SK-N-SH (cell line): ENCODE measurements at regions not wholly inside any gene's neighbourhood (a gene's known extent, or its start where the extent isn't known, plus 50 kb on each side); places are given as distances from the start of the nearest gene placed in this dataset.

Experiments used
- POLR2AphosphoS5 ChIP-seq: IDR thresholded peaks from 2 replicates; pipeline ENCODE4 v1.6.1; 2012; ENCODE audit warnings: low read depth, low read length
- RCOR1 ChIP-seq: fragments of 150-350 bp; IDR thresholded peaks from 2 replicates; pipeline ENCODE4 v1.6.1; 2017; ENCODE audit warnings: antibody characterized with exemption, low read length
- RFX5 ChIP-seq: IDR thresholded peaks from 2 replicates; pipeline ENCODE4 v1.6.1; 2012; ENCODE audit warnings: mild to moderate bottlenecking, improper control_type of control experiment, low read length
- SMC3 ChIP-seq: IDR thresholded peaks from 2 replicates; pipeline ENCODE4 v1.6.1; 2012; ENCODE audit warnings: low read depth, low read length, improper control_type of control experiment
- TF ChIP-seq, protein P1 (sequence below): fragments of 200-600 bp; sonication (generic); IDR thresholded peaks from 2 replicates; pipeline ENCODE4 v1.6.1; 2017; ENCODE audit warnings: antibody characterized with exemption, mild to moderate bottlenecking, moderate library complexity
- TF ChIP-seq, protein P2 (sequence below): IDR thresholded peaks from 2 replicates; pipeline ENCODE4 v1.6.1; 2012; ENCODE audit warnings: mild to moderate bottlenecking, low read depth, low read length, moderate library complexity
- TF ChIP-seq, protein P3 (sequence below): IDR thresholded peaks from 2 replicates; pipeline ENCODE4; 2012

DNA sequence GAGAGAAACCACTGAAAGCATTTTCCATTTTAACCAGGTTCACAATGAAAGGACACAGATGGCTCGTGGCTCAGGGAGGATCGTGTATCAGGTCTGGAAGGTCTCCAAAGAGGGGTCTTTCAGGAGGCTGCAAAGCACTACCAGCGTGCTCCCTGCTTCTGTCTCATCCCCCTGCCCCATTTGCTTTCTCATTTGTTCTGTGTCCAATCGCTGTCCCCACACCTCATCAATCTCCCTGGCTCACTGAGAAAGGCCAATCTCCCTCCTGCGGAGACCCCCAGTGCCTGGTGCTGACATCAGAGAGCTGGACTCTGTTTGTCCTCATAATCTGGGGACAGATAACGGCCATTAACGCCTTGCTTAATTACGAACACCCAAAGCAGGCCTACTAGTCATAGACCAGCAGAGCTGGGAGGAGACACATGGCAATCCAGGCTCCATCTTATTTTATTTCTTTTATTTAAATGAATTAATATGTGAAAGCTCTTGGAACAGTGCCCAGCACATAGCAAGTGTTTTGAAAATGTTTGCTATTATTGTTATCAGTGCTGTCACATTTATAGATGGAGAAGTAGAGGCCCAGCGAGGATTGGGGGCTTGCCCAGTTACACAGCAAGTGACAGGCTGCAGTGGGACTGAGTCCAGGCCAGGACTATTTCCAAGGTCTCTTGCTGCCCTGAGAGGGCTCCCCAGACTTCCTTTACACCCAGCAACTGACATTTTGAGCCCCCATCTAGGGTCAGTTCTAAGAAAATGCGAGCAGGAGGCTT lies 341.0 kb upstream of the USP24 start:
- TF ChIP-seq POLR2AphosphoS5 (no peak), SMC3 (no peak), RCOR1 (no peak), RFX5 (no peak)
- TF ChIP-seq, protein P1, sequence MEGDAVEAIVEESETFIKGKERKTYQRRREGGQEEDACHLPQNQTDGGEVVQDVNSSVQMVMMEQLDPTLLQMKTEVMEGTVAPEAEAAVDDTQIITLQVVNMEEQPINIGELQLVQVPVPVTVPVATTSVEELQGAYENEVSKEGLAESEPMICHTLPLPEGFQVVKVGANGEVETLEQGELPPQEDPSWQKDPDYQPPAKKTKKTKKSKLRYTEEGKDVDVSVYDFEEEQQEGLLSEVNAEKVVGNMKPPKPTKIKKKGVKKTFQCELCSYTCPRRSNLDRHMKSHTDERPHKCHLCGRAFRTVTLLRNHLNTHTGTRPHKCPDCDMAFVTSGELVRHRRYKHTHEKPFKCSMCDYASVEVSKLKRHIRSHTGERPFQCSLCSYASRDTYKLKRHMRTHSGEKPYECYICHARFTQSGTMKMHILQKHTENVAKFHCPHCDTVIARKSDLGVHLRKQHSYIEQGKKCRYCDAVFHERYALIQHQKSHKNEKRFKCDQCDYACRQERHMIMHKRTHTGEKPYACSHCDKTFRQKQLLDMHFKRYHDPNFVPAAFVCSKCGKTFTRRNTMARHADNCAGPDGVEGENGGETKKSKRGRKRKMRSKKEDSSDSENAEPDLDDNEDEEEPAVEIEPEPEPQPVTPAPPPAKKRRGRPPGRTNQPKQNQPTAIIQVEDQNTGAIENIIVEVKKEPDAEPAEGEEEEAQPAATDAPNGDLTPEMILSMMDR = no peak
- TF ChIP-seq, protein P2, sequence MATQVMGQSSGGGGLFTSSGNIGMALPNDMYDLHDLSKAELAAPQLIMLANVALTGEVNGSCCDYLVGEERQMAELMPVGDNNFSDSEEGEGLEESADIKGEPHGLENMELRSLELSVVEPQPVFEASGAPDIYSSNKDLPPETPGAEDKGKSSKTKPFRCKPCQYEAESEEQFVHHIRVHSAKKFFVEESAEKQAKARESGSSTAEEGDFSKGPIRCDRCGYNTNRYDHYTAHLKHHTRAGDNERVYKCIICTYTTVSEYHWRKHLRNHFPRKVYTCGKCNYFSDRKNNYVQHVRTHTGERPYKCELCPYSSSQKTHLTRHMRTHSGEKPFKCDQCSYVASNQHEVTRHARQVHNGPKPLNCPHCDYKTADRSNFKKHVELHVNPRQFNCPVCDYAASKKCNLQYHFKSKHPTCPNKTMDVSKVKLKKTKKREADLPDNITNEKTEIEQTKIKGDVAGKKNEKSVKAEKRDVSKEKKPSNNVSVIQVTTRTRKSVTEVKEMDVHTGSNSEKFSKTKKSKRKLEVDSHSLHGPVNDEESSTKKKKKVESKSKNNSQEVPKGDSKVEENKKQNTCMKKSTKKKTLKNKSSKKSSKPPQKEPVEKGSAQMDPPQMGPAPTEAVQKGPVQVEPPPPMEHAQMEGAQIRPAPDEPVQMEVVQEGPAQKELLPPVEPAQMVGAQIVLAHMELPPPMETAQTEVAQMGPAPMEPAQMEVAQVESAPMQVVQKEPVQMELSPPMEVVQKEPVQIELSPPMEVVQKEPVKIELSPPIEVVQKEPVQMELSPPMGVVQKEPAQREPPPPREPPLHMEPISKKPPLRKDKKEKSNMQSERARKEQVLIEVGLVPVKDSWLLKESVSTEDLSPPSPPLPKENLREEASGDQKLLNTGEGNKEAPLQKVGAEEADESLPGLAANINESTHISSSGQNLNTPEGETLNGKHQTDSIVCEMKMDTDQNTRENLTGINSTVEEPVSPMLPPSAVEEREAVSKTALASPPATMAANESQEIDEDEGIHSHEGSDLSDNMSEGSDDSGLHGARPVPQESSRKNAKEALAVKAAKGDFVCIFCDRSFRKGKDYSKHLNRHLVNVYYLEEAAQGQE = no peak
- TF ChIP-seq, protein P3, sequence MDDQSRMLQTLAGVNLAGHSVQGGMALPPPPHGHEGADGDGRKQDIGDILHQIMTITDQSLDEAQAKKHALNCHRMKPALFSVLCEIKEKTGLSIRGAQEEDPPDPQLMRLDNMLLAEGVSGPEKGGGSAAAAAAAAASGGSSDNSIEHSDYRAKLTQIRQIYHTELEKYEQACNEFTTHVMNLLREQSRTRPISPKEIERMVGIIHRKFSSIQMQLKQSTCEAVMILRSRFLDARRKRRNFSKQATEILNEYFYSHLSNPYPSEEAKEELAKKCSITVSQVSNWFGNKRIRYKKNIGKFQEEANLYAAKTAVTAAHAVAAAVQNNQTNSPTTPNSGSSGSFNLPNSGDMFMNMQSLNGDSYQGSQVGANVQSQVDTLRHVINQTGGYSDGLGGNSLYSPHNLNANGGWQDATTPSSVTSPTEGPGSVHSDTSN = no peak
